Activated CD4-positive, alpha-beta T cell treated with anti-CD3 and anti-CD28 coated beads, Interleukin-2, amount 50 U/mL, for 4 hours (primary cell): ENCODE measurements at regions not wholly inside any gene's neighbourhood (a gene's known extent, or its start where the extent isn't known, plus 50 kb on each side); places are given as distances from the start of the nearest gene placed in this dataset.

Experiments
- DNase-seq, 2 experiments: peaks; one replicate each; pipeline ENCODE4 v3.0.0-alpha.2; 2020

GRCh38 chrX:57848857-57849256, 61.4 kb downstream of the ZXDA start:
- no peak for DNase-seq

- DNase-seq: no peak
These were observed 87.4 kb downstream of the ZXDA start for GRCh38 chrX:57822818-57823217.

GRCh38 chrX:57822398-57822797, 87.9 kb downstream of the ZXDA start:
- DNase-seq: no peak

- DNase-seq: peak; percentile 0 to 1
These were observed 88.4 kb downstream of the ZXDA start for GRCh38 chrX:57821703-57822387.

- DNase-seq: no peak
These were observed 93.0 kb downstream of the ZXDA start for GRCh38 chrX:57817302-57817701.

- no peak for DNase-seq
These were observed 92.6 kb upstream of the NLRP2B start for GRCh38 chrX:57772637-57773036.

- no peak for DNase-seq
These were observed 91.6 kb upstream of the NLRP2B start for GRCh38 chrX:57771689-57772088.

GRCh38 chrX:57752866-57753265, 72.8 kb upstream of the NLRP2B start:
- DNase-seq: no peak

GRCh38 chrX:57741107-57741506, 61.0 kb upstream of the NLRP2B start:
- DNase-seq: no peak

GRCh38 chrX:57737881-57738280, 57.8 kb upstream of the NLRP2B start:
- DNase-seq: no peak
